Ovary (tissue), 7 donors: ENCODE measurements at regions not wholly inside any gene's neighbourhood (a gene's known extent, or its start where the extent isn't known, plus 50 kb on each side); places are given as distances from the start of the nearest gene placed in this dataset.
"Not testable (repeated sequence)": the region's sequence is repeated elsewhere in the genome, so short reads cannot be mapped to it uniquely, and the experiment has no call there.

Experiments
- DNase-seq, 5 donors: peaks; one replicate each; pipeline ENCODE4 v3.0.0-alpha.2; 2019 to 2020
- H3K27ac ChIP-seq, 2 donors: fragments of 200-600 bp; one replicate each; pipeline versions ENCODE4 v1.5.1 to v1.8.0; 2019 to 2022
- H3K27me3 ChIP-seq: fragments of 200-600 bp; one replicate; pipeline ENCODE4 v1.8.0; 2022
- H3K36me3 ChIP-seq: fragments of 200-600 bp; sonication (generic); one replicate; pipeline ENCODE4 v1.5.1; 2019
- H3K4me1 ChIP-seq: one replicate; pipeline ENCODE4 v1.8.1; 2013; ENCODE audit warnings: mild to moderate bottlenecking, moderate library complexity; ENCODE audit not compliant: insufficient read depth
- H3K4me3 ChIP-seq: fragments of 200-600 bp; sonication (generic); one replicate; pipeline ENCODE4 v1.5.1; 2017
- H3K9me3 ChIP-seq, 2 donors: fragments of 200-600 bp in 1 of 2; sonication (generic) in 1 of 2; one replicate each; pipeline versions ENCODE4 v1.5.1 to v1.8.1; 2013 to 2019; ENCODE audit warnings: mild to moderate bottlenecking in 1 of 2, moderate library complexity in 1 of 2
- CTCF ChIP-seq, 3 donors: fragments of 450-650 bp in 2 of 3; fragments of 200-600 bp in 1 of 3; IDR thresholded peaks; one replicate each; pipeline versions ENCODE4 v1.5.1 to v1.8.0; 2016 to 2022; ENCODE audit warnings: antibody characterized with exemption in 3 of 3, mild to moderate bottlenecking in 1 of 3
- EP300 ChIP-seq: sonication (generic); formaldehyde crosslinking; IDR thresholded peaks from one replicate; pipeline ENCODE4 v1.6.1; 2017; ENCODE audit warnings: antibody characterized with exemption
- POLR2A ChIP-seq: fragments of 450-650 bp; IDR thresholded peaks from one replicate; pipeline ENCODE4 v1.6.1; 2017; ENCODE audit warnings: antibody characterized with exemption, mild to moderate bottlenecking, moderate library complexity
- WGBS, 3 donors: extraction: QIAGEN DNeasy Blood & Tissue Kit in 1 of 3; methylation state at CpG; one replicate each; pipeline versions ENCODE4 v1.1.5 to v1.1.7; 2013 to 2017; 5-methylcytosine and 5-hydroxymethylcytosine counted together
- intact Hi-C, 4 donors: fragments of 100-400 bp; cut with DNase I; formaldehyde crosslinking; loops; one replicate each; pipeline versions ENCODE4 v1.11.0 to v1.15.1; 2022 to 2023
- donor health status: DM: no; HTN: no; CAD: no; lungs with moderate emphysema.
- donor health status: DM: no; HTN: no; CAD: no.
- donor health status: Bipolar disorder and iron deficiency.
- donor health status: DM: no; HTN: no; CAD: no.
- donor health status: DM: yes; HTN: yes; CAD: no.

- H3K27me3 ChIP-seq, result no peaks in the 10 kb centered on the region
- no peak for DNase-seq
- no peak for TF ChIP-seq EP300
- no peak for TF ChIP-seq POLR2A
- no peak for TF ChIP-seq CTCF (IDR thresholded peaks at IDR 0.05)
- H3K4me1 ChIP-seq, result no peaks in the 10 kb centered on the region
- H3K27ac ChIP-seq, result no peak overlapping the region
- intact Hi-C loops, result loop anchor here in 1 of 4 donors (10.0 kb wide), 1 partner anchor 1520 kb away; no protein-coding TSS in a partner anchor
- no peaks in the 10 kb centered on the region for H3K9me3 ChIP-seq
- no peak overlapping the region for H3K4me3 ChIP-seq
- H3K36me3 ChIP-seq, result no peaks in the 10 kb centered on the region
- 85 to 97% (median 93%) methylated on average over 5 of the region's 5 CpGs for WGBS, 3 donors
Observed at GRCh38 chr18:59985289-59985688, 85.5 kb downstream of the PMAIP1 start.

GRCh38 chr18:59983506-59983905 lies 83.7 kb downstream of the PMAIP1 start:
- Histone ChIP-seq H3K36me3 (no peaks in the 10 kb centered on the region), H3K27me3 (no peaks in the 10 kb centered on the region), H3K4me3 (no peak overlapping the region), H3K9me3 (no peaks in the 10 kb centered on the region), H3K27ac (no peak overlapping the region), H3K4me1 (no peaks in the 10 kb centered on the region)
- TF ChIP-seq CTCF (IDR thresholded peaks at IDR 0.05), result no peak
- no peak for TF ChIP-seq EP300
- no peak for TF ChIP-seq POLR2A
- intact Hi-C loops, result loop anchor here in 2 of 4 donors (5.0 to 10.0 kb wide), 2 partner anchors 244 to 1521 kb away; no protein-coding TSS in a partner anchor
- WGBS, 3 donors, result 87 to 95% (median 89%) methylated on average over 4 of the region's 4 CpGs
- DNase-seq, result no peak

- Histone ChIP-seq H3K36me3 (no peaks in the 10 kb centered on the region), H3K27me3 (no peaks in the 10 kb centered on the region), H3K27ac (no peak overlapping the region), H3K4me3 (no peak overlapping the region), H3K4me1 (no peaks in the 10 kb centered on the region), H3K9me3 (no peaks in the 10 kb centered on the region)
- intact Hi-C loops, result loop anchor here in 2 of 4 donors (5.0 to 10.0 kb wide), 2 partner anchors 247 to 1525 kb away; no protein-coding TSS in a partner anchor
- WGBS, 3 donors, result 42 to 57% (median 55%) methylated on average over 3 of the region's 3 CpGs
- TF ChIP-seq POLR2A (no peak), EP300 (no peak), CTCF (IDR thresholded peaks at IDR 0.05) (no peak)
- no peak for DNase-seq
Observed at GRCh38 chr18:59980188-59980637, 80.4 kb downstream of the PMAIP1 start.

GRCh38 chr18:59971871-59972428 lies 72.2 kb downstream of the PMAIP1 start:
- H3K27ac ChIP-seq, result no peak overlapping the region
- no peaks in the 10 kb centered on the region for H3K4me1 ChIP-seq
- no peak for DNase-seq
- H3K9me3 ChIP-seq, result no peaks in the 10 kb centered on the region
- 66 to 69% (median 66%) methylated on average over 4 of the region's 4 CpGs for WGBS, 3 donors
- intact Hi-C loops, result no loop called here
- no peak overlapping the region for H3K4me3 ChIP-seq
- TF ChIP-seq EP300, result no peak
- no peak for TF ChIP-seq POLR2A
- no peak for TF ChIP-seq CTCF (IDR thresholded peaks at IDR 0.05)
- H3K27me3 ChIP-seq, result no peaks in the 10 kb centered on the region
- no peaks in the 10 kb centered on the region for H3K36me3 ChIP-seq

- H3K4me1 ChIP-seq, H3K9me3 ChIP-seq, DNase-seq, H3K36me3 ChIP-seq, H3K27ac ChIP-seq, H3K4me3 ChIP-seq, H3K27me3 ChIP-seq, intact Hi-C loops: not testable (repeated sequence)
- WGBS, 3 donors, result 80 to 90% (median 85%) methylated on average over 1 of the region's 1 CpG
Observed at GRCh38 chr18:59971144-59971543, 71.3 kb downstream of the PMAIP1 start.

- 17 to 35% (median 31%) methylated on average over 36 to 56 of the region's 56 CpGs for WGBS, 3 donors
- H3K27ac ChIP-seq, DNase-seq, H3K27me3 ChIP-seq, H3K4me3 ChIP-seq, intact Hi-C loops, H3K36me3 ChIP-seq, H3K9me3 ChIP-seq, H3K4me1 ChIP-seq: not testable (repeated sequence)
Observed at GRCh38 chr18:59969477-59970028, 69.8 kb downstream of the PMAIP1 start.
